GM19438 (cell line): ENCODE measurements at regions not wholly inside any gene's neighbourhood (a gene's known extent, or its start where the extent isn't known, plus 50 kb on each side); places are given as distances from the start of the nearest gene placed in this dataset.
A peak's percentile ranks its signal among the peaks of the same experiment; 100 is the strongest.

Experiments used
- ATAC-seq: cut with Tn5 transposase; IDR thresholded peaks from one replicate; pipeline ENCODE4 v1.9.1; 2021; ENCODE audit warnings: low read depth; ENCODE audit not compliant: unreplicated experiment

DNA sequence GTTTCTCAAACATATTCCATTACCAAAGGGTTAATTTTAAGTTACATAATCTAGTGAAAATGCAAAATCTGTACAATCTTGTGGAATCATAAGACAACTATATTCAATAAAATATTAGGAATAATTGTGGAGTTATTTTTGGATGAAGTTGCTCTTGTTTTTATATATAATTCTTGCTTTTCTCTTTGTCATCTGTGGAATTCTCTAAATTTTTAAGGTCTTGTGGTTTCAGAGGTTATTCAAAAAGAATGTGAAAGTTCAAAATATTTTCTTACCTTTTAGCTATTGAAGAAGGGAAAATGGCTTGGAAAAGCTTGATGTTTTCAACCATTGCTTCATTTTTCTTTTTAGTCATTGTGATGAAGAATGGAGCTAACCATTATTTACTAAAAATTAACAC lies 552.1 kb downstream of the TFEC start:
- no peak for ATAC-seq

DNA sequence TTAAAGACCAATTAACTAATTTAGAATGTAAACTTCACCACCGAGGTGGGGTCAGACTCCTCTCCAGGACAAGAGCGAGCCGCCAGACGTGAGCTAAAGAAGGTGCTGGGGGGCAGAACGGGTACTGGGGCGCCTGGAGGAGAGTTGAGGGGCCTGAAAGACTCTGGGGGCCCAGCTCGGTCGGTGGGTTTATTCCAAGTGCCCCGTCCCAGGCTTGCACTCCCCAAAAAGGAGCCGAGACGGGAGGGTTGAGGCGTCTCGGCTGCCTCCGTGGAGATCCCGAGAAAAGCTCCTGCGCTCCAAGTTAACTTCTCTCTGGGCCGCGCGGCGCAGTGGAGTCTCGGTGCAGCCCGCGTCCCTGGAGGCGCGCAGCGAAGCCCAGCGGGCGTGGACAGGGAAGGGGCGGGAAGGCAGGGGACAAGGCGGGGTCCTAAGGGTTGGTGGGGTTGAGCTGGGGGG lies 553.3 kb downstream of the TFEC start:
- no peak for ATAC-seq

DNA sequence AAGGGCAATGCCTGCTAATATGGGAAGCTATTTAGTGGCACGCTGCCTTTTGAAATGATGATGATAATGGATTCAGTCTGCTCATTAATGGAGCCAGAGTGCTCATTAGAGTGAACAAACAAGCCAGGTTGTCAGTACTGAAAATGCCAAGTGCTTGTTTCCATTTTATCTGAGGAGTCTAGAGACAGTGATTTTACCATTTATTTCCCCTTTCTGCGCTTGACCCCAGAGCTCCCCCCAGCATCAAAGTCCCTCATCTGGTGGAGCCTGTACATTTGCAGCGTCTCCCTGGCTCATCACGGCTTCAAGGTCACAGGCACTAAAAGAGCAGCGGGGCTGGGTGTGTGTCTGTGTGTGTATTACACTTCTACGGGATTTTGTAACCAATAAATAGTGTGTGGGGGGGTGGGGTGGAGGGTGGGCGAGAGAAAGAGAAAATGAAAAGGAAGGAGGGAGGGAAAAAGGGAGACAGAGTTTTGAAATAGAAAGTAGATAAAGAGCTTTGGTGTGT lies 553.8 kb downstream of the TFEC start:
- no peak for ATAC-seq

DNA sequence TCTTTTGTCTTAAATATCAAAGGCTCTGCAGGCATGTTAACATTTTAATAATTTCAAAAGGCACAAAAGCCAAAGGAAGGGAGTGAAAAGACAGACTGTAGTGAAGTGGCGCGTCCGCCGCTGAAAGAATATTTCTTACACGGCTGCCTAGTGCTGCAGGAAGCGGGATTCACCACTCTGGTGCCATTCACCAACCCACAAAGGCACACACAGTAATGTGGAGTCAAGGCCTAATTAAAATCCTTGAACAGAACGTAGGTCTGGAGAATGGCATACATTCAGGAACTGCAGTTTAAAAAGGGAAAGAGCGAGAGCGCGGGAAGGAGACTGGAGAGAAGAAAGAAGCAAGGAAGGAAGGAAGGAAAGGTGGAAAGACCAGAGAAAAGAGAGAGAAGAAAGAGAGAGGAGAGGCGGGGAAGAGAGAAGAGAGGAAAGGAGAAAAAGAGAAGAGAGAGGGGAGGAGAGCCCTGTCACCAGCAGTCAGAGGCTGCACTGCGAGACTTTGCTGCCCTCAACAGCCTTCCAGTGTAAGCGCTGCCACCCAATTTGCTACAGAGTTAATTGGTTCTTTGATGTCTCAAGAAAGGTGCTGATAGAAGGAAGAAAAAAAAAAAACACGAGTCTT lies 554.0 kb downstream of the MDFIC start:
- no peak for ATAC-seq

DNA sequence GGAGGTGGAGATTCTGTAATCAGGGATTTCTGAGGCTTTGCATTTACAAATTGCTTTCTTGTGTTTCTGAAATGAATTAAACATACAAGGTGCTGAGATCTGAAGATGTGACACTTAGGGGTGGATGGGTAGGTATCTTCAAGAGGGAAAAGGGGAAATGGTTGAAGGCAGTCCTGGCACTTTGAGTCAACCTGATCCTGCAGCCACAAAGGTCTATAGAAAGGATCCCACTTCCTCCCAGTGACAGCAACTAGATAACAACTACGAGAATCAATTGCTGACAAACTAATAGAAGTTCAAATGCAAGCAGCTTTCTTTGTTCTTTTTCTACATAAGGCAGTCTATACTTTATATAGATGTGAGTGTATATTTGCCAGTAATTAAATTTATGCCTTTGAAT lies 553.3 kb downstream of the MDFIC start:
- no peak for ATAC-seq

DNA sequence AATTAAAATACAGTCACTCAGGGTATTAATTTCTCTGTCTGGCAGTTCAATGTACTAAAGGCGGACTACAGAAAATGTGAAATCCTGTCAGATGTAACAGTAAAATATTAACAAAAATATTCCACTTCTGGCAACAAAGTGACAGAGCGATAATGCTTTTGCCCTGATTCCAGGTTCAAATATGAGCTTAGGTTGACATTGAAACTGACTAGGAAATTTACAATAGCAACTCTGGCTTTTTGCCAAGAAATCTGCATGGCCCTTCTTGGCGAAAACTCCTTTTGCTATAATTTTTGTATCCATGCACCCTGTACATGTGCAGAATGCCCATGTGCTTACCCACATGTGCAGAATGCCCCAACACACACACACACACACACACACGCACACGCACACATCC lies 552.2 kb downstream of the MDFIC start:
- no peak for ATAC-seq

DNA sequence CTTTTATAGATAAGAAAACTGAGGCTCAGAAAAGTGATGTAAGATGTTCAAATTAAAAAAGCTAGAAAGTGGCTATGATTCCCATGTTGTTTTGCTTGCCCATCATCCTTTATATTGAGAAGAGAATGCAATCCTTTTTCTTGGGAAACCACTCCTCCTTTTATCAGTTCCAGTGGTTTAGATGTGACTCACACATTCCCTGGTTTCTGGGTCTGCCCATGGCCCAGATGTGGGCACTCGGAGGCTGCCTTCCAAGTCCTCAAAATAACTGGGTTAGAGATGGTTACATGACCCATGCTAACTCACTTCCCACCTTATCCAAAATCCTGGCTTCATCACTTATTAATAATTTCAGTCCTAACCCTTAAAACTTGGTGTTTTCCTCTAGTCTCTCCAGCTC lies 550.0 kb downstream of the MDFIC start:
- no peak for ATAC-seq

DNA sequence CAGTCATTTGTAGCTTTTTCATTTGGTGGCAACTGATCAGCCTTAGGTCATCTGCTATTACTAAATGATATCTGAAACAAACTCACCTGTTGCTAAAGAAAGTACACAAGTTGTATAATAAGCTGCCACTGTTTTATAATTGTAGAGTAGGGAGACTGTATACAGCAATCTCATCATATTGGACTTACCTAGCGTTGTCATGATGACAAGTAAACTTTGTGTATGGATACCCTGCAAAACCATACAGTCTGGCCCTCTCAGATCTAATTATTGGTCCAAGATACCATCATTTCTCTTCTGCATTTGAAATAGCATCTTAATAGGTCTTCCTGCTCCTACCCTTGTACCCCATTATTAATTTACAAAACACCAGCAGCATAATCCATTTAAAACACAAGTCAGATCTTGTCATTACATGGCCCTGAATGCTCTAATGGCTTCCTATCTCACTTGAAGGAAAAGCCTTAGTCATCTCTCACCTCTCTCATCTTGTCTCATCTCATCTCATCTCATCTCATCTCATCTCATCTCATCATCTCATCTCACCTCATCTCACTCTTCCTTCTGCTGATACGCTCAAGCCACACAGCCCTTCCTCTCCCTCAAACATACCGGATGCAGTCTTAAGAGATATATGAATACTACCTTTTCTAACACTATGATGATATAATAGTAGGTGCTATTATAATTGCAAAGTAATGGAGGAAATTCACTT lies 540.6 kb downstream of the MDFIC start:
- no peak for ATAC-seq

DNA sequence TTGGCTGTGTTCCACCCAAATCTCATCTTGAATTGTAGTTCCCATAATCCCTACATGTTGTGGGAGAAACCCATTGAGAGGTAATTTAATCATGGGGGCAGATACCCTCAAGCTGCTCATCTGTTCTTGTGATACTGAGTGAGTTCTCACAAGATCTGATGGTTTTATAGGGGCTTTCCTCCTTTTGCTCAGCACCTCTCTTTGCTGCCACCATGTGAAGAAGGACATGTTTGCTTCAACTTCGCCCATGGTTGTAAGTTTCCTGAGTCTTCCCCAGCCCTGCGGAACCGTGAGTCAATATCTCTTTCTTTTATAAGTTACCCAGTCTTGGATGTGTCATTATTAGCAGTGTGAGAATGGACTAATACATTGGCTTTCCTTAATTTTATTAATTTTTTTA lies 527.8 kb downstream of the MDFIC start:
- ATAC-seq: no peak

DNA sequence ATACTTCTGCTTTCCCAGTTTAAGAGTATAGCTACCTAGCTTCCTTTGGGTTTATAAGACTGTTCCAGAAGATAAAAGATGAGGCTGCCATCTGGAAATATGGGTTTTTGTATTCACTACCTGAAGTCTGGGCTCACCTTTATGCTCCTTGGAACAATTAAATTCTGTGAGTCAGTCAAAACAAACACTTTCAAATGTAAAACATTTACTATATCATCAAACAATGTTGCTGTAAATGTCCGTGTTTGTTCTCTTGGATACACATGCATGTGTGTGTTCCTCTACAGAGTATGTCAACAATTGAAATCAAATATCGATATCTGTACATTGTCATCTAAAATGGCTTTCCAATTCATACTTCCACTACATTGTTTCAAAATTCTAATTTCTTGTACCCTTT lies 525.6 kb downstream of the MDFIC start:
- no peak for ATAC-seq

DNA sequence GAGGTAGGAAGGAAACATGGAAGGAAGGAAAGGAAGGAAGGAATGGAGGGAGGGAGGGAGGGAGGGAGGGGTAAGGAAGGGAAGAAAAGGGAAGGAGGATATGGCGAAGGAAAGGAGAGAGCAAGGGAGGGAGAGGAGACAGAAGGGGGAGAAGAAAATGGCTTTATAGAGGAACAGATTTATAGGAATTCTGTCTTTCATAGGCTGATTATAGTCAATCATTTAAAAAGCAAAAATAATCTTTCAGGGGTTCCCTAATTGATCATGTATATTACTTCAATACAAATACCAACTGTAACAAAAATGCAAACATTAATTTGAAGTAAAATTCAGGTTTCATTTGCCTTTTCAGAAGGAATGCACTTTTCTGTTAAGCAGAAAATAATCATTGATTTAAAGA lies 519.1 kb downstream of the MDFIC start:
- ATAC-seq: no peak

DNA sequence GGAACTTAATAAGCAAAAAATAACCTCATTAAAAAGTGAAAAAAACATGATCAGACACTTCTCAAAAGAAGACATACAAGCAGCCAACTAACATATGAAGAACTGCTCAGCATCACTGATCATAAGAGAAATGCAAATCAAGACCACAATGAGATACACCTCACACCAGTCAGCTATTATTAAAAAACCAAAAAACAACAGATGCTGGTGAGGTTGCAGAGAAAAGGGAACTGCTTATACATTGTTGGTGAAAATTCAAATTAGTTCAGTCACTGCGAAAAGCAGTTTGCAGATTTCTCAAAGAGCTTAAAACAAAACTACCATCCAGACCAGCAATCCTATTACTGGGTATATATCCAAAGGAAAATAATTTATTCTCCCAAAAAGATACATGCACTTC lies 513.3 kb downstream of the MDFIC start:
- ATAC-seq: peak; percentile 65

DNA sequence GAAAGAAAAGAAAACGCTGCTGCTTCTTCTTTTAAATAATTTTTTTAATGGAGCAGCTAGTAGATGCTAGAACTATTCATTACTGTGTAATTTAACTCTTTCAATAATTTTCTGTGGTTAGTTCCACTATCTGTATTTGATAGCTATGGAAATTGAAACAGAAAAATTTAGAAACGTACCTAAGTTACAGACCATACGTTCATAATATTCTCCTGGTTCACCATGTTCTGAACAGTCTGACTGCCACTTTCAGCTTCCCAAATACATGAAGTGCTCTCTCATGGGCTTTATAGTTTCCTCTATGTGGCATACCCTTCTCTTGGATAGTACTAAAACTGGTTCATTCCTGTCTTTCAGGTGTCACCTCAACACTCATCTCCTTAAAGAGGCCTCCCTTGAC lies 508.0 kb downstream of the MDFIC start:
- ATAC-seq: no peak

DNA sequence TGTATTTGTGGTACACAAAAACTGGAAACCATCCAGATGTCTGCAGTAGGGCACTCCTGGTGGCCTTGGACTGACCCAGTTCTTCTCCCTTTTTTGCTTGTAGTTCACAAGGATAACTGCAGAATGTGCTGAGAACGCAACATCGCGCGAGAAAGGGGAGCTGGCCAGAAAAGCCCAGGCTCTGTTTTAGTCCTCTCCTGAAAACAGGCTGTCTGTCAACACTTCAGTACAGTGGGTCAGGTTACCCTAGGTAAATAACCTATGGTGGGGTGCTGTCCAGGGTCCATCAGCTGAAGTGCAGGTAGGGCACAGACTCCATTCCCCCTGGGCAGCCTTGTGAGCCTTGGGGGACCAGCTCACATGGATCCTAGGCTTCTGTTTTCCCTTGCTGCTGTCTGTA lies 495.8 kb downstream of the MDFIC start:
- no peak for ATAC-seq

DNA sequence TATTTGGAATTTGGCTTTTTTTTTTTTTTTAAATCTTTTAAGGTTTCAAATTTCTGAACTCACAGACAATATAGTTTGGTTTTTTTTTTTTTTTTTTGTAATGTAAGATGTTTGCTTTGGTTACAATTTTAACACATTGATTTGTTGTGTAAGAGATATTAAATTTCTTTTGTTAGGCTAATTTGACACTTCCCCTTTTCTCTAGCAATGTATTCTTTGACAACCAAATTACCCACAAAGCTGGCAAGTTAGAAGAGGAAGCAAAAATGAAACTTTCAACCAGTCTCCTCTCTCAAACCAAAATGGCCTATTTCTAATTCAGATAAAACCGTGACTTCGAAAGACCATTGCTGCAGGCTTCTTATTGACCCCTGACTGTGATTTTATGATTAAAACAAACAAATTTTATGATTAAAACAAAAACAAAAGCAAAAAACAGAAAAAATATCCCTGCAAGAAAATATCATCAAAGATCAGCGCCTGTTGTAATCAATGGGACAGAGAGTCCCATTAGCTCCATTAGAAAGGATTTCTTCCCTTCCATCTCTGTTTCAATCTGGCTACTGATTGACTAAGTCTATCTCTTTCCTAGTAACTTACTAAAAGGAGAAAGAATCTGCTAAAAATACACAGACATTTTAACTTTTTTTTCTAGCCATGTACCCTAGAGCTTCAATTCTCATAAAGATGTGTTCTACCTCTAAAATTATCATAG lies 489.2 kb downstream of the MDFIC start:
- ATAC-seq: peak; percentile 85

DNA sequence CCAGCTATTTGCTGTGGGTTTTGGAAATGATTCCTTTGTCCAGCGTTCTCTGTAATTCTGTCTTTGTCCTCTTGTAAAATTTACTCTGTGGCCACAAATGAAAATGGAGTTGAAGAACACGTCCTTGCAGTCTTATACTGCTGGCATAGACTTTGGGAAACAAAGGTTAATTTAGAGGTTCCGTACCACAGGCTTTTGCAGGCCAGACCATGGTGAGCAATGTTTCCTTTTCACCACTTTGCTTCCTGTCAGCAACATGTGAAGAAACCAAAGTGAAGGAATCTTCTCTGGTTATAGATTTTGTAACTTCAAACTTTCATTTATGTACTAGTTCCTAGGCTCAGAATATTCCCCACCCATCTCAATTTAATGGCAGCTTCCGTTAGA lies 488.5 kb downstream of the MDFIC start:
- no peak for ATAC-seq

DNA sequence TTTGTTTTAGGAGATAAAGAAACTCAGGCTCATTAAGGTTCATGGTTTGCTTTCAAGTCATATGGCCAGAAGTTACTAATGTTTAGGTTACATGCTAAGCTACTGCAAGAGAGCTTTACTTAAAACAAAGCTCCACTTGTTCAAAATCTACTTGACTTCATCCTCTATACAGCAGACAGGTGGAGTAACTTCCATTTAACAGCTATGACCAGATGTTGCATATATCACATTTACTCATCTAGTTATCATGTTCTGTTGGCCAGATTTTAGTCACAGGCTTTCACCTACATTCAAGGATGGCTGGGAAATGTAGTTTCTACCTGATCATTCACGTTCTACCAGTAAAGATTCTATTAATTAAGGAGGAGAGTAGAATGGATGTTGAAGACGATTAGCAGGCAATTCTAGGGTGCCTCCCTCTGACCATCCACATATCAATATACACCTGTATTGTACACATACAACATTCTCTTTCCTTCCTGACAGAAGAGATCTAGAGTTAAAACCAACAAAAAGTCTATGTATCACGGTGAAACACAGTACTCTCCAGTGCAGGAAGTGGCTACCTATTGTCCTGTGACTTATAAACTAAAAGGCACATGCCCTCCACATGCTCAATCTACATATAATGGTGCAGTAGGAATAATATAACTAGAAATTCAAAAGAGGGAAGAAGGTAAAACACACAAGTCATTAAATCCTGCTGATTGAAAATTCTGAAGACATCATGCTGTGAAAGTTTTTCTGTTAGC lies 488.0 kb downstream of the MDFIC start:
- ATAC-seq: no peak

DNA sequence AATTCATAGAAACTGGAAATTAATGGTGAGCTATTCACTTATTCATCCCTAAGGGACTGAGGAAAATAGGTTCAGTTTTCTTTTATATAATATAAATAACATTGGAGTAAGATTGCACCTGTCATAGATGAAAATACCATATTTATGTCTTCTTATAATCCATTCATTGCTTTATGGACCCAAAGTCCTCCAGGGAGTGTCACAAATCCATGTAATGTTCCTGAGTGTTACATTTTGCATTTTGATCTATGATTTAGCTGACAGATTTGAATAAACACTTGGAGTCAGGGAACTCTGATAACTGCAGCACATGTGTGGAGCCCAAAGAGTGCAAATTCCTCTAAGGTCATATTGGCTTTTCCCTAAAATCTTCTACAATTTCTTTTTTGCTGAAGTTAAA lies 484.3 kb downstream of the MDFIC start:
- ATAC-seq: no peak

DNA sequence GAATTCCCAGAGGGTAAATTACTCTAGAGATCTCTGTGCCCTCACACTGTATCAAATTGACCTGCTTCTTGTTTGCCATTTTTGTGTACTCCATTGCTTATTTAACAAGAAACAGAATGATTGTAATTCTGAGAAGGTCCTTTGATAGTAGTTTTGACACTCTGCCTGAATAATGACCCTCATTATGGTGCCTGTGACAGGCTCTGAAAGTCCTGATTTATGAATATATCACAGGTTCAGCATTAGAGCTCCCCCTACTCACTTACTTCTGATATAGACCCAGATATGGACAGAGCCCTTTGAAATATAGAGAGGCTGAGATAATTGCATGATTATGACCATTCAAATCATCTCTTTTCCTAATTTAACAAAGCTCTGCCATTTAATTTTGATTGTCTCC lies 465.2 kb downstream of the MDFIC start:
- no peak for ATAC-seq

DNA sequence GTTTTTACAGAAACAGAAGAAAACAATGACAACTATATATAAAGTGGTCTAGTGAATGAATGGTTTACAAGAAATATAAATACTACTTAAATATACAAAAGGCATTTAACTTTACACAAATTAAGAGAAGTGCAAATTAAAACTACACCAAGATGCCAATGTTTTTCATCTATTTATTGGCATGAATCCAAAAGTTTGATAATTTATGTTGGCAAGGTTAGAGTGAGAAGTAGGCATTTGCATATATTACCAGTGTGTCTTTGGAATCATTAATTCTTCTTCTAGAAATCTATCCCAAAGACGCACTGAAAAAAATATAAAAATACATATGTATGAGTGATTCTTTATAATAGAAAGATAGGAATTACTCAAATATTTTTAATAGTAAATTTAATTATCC lies 457.4 kb downstream of the MDFIC start:
- ATAC-seq: no peak

DNA sequence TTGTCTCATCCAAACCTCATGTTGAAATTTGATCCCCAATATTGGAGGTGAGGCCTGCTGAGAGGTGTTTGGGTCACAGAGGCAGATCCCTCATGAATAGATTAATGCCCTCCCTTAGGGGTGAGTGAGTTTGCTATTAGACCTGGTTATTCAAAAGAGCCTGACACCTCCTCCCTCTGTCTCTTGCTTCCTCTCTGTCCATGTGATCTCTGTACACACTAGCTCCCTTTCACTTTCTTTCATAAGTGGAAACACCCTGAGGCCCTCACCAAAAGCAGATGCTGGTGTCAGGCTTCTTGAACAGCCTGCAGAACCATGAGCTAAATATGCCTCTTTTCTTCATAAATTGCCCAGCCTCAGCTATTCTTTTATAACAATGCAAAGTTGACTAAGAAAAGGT lies 447.1 kb downstream of the MDFIC start:
- no peak for ATAC-seq
